ENCODE measurements at regions not wholly inside any gene's neighbourhood (a gene's known extent, or its start where the extent isn't known, plus 50 kb on each side); places are given as distances from the start of the nearest gene placed in this dataset.

- Histone ChIP-seq H3K36me3 (ENCODE audit: control insufficient read depth, insufficient read depth, low read length) (no peaks in the 10 kb centered on the region), H3K9ac (ENCODE audit: insufficient read depth in 1 of 2, low read depth in 2 of 2, low read length in 2 of 2) (no peak overlapping the region), H3K4me3 (no peak overlapping the region), H3K27ac (ENCODE audit: extremely low read depth, low read depth, low read length) (no peak overlapping the region), H3K9me3 (replicated peaks; ENCODE audit: control insufficient read depth, insufficient read depth, low read depth, low read length) (peaks cover 2% of the 10 kb centered on the region; the same call in 1 of the 2 replicates), H3K79me2 (ENCODE audit: control insufficient read depth, insufficient read depth, low read length) (no peaks in the 10 kb centered on the region), H4K20me1 (replicated peaks; ENCODE audit: control insufficient read depth, insufficient read depth, low read length) (no peaks in the 10 kb centered on the region), H2AFZ (ENCODE audit: low read depth, low read length) (no peak overlapping the region), H3K4me1 (replicated peaks in 1 of 2; ENCODE audit: control insufficient read depth in 2 of 2, insufficient read depth in 2 of 2, low read length in 2 of 2) (no peaks in the 10 kb centered on the region), H3K4me2 (ENCODE audit: insufficient read depth, low read length) (no peak overlapping the region), H3K9me1 (ENCODE audit: control insufficient read depth, insufficient read depth, low read length) (no peaks in the 10 kb centered on the region), H3K27me3 (ENCODE audit: control insufficient read depth in 2 of 2, insufficient read depth in 2 of 2, low read length in 2 of 2) (no peaks in the 10 kb centered on the region)
- DNase-seq (ENCODE audit: extremely low read depth in 1 of 4, low spot score in 3 of 4) = no peak
- no peak for ATAC-seq
- in situ Hi-C loops (cut with MboI) = no loop called here
- TF ChIP-seq DLX4 (CRISPR knock-in tag; IDR thresholded peaks at IDR 0.05) = no peak
- TF ChIP-seq TOE1 (IDR thresholded peaks at IDR 0.05; ENCODE audit: borderline replicate concordance) = no peak
- TF ChIP-seq TOE1 (CRISPR knock-in tag; IDR thresholded peaks at IDR 0.05; ENCODE audit: borderline replicate concordance, low read depth) = no peak
- TF ChIP-seq GABPB2 (CRISPR knock-in tag; conservative IDR thresholded peaks at IDR 0.05) = no peak
- TF ChIP-seq PHF20 (IDR thresholded peaks at IDR 0.05; ENCODE audit: partially characterized antibody) = no peak
- no peak for TF ChIP-seq ZNF668 (CRISPR knock-in tag; IDR thresholded peaks at IDR 0.05)
- TF ChIP-seq XRCC3 (IDR thresholded peaks at IDR 0.05) = no peak
- TF ChIP-seq E2F5 (CRISPR knock-in tag; IDR thresholded peaks at IDR 0.05) = no peak
- no peak for TF ChIP-seq ZFPM2 (CRISPR knock-in tag; IDR thresholded peaks at IDR 0.05)
- no peak for TF ChIP-seq ADNP (tag; IDR thresholded peaks at IDR 0.05)
- TF ChIP-seq SRSF7 (optimal IDR thresholded peaks at IDR 0.05; ENCODE audit: low read depth, low read length) = no peak
- no peak for TF ChIP-seq SRF (CRISPR knock-in tag; IDR thresholded peaks at IDR 0.05)
- FAIRE-seq = no peak
- WGBS (ENCODE audit: insufficient coverage, low coverage, missing lambda C conversion rate) = 0% methylated on average over 2 of the region's 2 CpGs
- no TSS peak for BruUV-seq (replicated peaks)
- ChIA-PET POLR2A (no interaction called here), CTCF (ENCODE audit: low intra/inter-chr PET ratio) (no interaction called here)
- intact Hi-C loops (cut with micrococcal nuclease) = no loop called here
Measured at GRCh38 chr7:85924062-85924461, 719.6 kb upstream of the GRM3 start.

All from K562 (cell line).